ENCODE measurements at regions not wholly inside any gene's neighbourhood (a gene's known extent, or its start where the extent isn't known, plus 50 kb on each side); places are given as distances from the start of the nearest gene placed in this dataset.
"Not testable (repeated sequence)": the region's sequence is repeated elsewhere in the genome, so short reads cannot be mapped to it uniquely, and the experiment has no call there.

- no peak for DNase-seq (ENCODE audit: low read depth)
Measured at GRCh38 chr4:138500869-138501268, 258.7 kb upstream of the SLC7A11 start.

- DNase-seq (ENCODE audit: low read depth) = no peak
Measured at GRCh38 chr4:138499627-138500026, 257.5 kb upstream of the SLC7A11 start.

- no peak for DNase-seq (ENCODE audit: low read depth)
Measured at GRCh38 chr4:138494931-138495330, 252.8 kb upstream of the SLC7A11 start.

- no peak for DNase-seq (ENCODE audit: low read depth)
Measured at GRCh38 chr4:138494116-138494515, 252.0 kb upstream of the SLC7A11 start.

- no peak for DNase-seq (ENCODE audit: low read depth)
Measured at GRCh38 chr4:138492176-138492575, 250.0 kb upstream of the SLC7A11 start.

- no peak for DNase-seq (ENCODE audit: low read depth)
Measured at GRCh38 chr4:138488533-138488932, 246.4 kb upstream of the SLC7A11 start.

GRCh38 chr4:138487670-138488069 is 245.5 kb upstream of the SLC7A11 start:
- no peak for DNase-seq (ENCODE audit: low read depth)

GRCh38 chr4:138487230-138487629 is 245.1 kb upstream of the SLC7A11 start:
- no peak for DNase-seq (ENCODE audit: low read depth)

GRCh38 chr4:138485498-138485897 is 243.3 kb upstream of the SLC7A11 start:
- no peak for DNase-seq (ENCODE audit: low read depth)

- DNase-seq (ENCODE audit: low read depth) = no peak
Measured at GRCh38 chr4:138475116-138475515, 233.0 kb upstream of the SLC7A11 start.

- DNase-seq (ENCODE audit: low read depth) = no peak
Measured at GRCh38 chr4:138473339-138473738, 231.2 kb upstream of the SLC7A11 start.

GRCh38 chr4:138460477-138461414 is 218.6 kb upstream of the SLC7A11 start:
- DNase-seq (ENCODE audit: low read depth) = no peak

- no peak for DNase-seq (ENCODE audit: low read depth)
Measured at GRCh38 chr4:138458751-138459150, 216.6 kb upstream of the SLC7A11 start.

- not testable (repeated sequence) for DNase-seq (ENCODE audit: low read depth)
Measured at GRCh38 chr4:138456349-138456748, 214.2 kb upstream of the SLC7A11 start.

GRCh38 chr4:138455097-138455496 is 212.9 kb upstream of the SLC7A11 start:
- DNase-seq (ENCODE audit: low read depth) = no peak

- no peak for DNase-seq (ENCODE audit: low read depth)
Measured at GRCh38 chr4:138452826-138453225, 210.7 kb upstream of the SLC7A11 start.

GRCh38 chr4:138451276-138451663 is 209.1 kb upstream of the SLC7A11 start:
- no peak for DNase-seq (ENCODE audit: low read depth)

- DNase-seq (ENCODE audit: low read depth) = no peak
Measured at GRCh38 chr4:138450546-138451275, 208.6 kb upstream of the SLC7A11 start.

- DNase-seq (ENCODE audit: low read depth) = no peak
Measured at GRCh38 chr4:138449938-138450337, 207.8 kb upstream of the SLC7A11 start.

GRCh38 chr4:138448169-138448568 is 206.0 kb upstream of the SLC7A11 start:
- no peak for DNase-seq (ENCODE audit: low read depth)

GRCh38 chr4:138446456-138446855 is 204.3 kb upstream of the SLC7A11 start:
- DNase-seq (ENCODE audit: low read depth) = no peak

- no peak for DNase-seq (ENCODE audit: low read depth)
Measured at GRCh38 chr4:138445098-138445497, 202.9 kb upstream of the SLC7A11 start.

GRCh38 chr4:138444260-138444659 is 202.1 kb upstream of the SLC7A11 start:
- DNase-seq (ENCODE audit: low read depth) = no peak
